ENCODE measurements at regions not wholly inside any gene's neighbourhood (a gene's known extent, or its start where the extent isn't known, plus 50 kb on each side); places are given as distances from the start of the nearest gene placed in this dataset.

DNA sequence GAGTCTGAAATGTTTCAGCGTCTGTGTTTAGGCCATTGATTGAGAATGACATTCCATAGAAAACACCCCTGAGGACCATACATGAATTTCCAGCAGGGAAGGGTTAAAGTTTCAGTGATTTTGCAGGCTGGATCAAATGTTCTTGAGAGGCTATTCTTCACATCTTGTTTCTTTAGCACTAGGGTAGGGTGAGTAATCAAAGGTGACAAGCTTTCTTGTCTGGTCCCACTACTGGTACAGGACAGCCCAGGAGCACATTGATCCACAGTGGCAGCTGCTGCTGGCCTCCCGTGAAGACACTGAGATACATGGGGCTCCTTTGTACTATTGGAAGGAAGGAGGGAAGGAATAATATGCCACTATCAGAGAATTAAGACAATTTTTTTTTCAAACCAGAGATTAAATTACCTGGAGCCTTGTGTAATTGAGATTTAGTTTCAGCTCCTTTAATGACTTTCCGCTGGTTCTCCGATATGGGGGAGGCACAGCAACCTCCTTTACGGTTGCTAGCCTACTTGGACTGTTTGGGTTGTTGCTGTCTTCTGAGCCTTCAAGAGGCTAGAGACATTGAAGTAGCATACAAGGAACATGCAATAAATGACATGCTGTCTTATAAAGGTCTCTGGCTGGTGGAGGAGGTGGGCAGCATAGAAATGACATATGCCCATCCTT lies 368.9 kb downstream of the SOX11 start:
- H3K4me3 ChIP-seq (replicated peaks in 1 of 2; ENCODE audit: low read depth in 2 of 2, low read length in 2 of 2) = no peak overlapping the region
- no peak for DNase-seq (ENCODE audit: low read depth in 2 of 2)
- TF ChIP-seq, protein P1, sequence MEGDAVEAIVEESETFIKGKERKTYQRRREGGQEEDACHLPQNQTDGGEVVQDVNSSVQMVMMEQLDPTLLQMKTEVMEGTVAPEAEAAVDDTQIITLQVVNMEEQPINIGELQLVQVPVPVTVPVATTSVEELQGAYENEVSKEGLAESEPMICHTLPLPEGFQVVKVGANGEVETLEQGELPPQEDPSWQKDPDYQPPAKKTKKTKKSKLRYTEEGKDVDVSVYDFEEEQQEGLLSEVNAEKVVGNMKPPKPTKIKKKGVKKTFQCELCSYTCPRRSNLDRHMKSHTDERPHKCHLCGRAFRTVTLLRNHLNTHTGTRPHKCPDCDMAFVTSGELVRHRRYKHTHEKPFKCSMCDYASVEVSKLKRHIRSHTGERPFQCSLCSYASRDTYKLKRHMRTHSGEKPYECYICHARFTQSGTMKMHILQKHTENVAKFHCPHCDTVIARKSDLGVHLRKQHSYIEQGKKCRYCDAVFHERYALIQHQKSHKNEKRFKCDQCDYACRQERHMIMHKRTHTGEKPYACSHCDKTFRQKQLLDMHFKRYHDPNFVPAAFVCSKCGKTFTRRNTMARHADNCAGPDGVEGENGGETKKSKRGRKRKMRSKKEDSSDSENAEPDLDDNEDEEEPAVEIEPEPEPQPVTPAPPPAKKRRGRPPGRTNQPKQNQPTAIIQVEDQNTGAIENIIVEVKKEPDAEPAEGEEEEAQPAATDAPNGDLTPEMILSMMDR (IDR thresholded peaks at IDR 0.05; ENCODE audit: low read depth, low read length) = no peak

DNA sequence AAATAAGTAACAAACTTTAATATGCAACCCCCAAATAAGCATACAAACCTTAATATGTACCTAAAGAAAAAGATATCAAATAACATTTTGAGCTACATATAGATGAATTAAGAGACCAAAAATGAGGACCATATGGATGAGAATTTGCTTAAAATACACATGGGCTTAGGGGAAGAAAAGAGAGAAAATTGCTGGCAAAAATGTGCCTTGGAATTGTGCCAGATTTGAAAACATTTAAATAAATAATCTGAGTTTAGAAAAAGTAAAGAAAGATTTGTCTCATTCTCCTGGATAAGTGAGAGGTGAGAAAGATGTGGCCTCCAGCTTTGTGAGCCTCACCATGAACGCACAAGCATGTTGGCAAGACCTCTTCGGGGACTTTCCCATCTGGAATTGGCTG lies 372.6 kb downstream of the SOX11 start:
- TF ChIP-seq, protein P1 (IDR thresholded peaks at IDR 0.05; ENCODE audit: low read depth, low read length) = no peak
- no peak overlapping the region for H3K4me3 ChIP-seq (replicated peaks in 1 of 2; ENCODE audit: low read depth in 2 of 2, low read length in 2 of 2)
- no peak for DNase-seq (ENCODE audit: low read depth in 2 of 2)

DNA sequence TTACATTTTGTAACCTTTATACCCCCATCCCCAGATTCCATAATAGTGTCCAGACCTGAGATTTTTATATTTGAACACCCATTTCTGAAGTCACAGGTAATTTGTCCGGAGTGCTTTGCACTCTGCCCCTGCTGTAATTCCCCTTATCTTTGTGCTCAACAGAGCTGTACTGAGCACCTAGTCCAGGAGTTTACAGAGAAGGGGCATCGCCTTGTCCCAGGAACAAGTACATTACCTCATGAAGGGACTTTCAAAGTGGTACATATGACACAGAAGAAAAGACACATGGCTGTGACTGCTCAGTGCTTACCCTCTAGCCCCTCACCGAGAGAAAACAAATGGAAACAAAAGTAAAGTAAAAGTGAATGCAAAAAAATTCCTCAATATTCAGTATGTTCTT lies 373.5 kb downstream of the SOX11 start:
- H3K4me3 ChIP-seq (replicated peaks in 1 of 2; ENCODE audit: low read depth in 2 of 2, low read length in 2 of 2) = no peak overlapping the region
- DNase-seq (ENCODE audit: low read depth in 2 of 2) = no peak
- TF ChIP-seq, protein P1 (IDR thresholded peaks at IDR 0.05; ENCODE audit: low read depth, low read length) = no peak

DNA sequence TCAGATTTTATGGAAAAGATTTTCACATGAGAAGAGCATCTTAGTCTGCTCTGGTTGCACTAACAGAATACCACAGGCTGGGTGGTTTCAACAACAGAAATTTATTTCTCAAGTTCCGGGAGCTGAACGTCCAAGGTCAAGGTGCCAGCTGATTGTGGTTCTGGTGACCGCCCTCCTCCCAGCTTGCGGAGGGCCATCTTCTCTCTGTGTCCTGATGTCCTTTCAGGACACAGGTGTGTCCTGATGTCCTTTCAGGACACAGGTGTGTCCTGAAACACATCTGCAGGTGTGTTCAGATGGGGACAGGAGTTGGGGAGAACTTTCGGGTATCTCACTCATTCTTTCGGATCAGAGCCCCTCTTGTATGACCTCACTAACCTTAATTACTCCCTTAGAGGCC lies 374.9 kb downstream of the SOX11 start:
- no peak for DNase-seq (ENCODE audit: low read depth in 2 of 2)
- no peak overlapping the region for H3K4me3 ChIP-seq (replicated peaks in 1 of 2; ENCODE audit: low read depth in 2 of 2, low read length in 2 of 2)
- TF ChIP-seq, protein P1 (IDR thresholded peaks at IDR 0.05; ENCODE audit: low read depth, low read length) = no peak

DNA sequence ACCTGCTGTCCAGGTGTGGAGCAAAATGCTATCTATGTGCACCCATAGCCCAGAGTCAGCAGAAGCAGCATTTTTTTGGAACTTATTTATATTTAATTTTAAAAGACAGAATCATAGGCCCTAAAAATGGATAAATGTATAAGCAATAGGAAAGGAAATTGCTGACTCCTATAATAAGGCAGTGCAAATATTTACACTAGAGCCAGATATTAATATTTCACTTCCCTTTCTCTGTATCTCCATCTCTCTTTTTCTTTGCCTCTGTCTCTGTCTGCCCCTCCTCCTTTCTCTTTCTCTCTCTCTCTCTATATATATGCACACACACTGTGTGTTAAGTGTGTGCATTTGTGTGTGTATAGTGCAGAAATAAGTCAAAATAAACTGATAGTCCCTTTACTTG lies 375.6 kb downstream of the SOX11 start:
- H3K4me3 ChIP-seq (replicated peaks in 1 of 2; ENCODE audit: low read depth in 2 of 2, low read length in 2 of 2) = no peak overlapping the region
- DNase-seq (ENCODE audit: low read depth in 2 of 2) = no peak
- TF ChIP-seq, protein P1 (IDR thresholded peaks at IDR 0.05; ENCODE audit: low read depth, low read length) = no peak

DNA sequence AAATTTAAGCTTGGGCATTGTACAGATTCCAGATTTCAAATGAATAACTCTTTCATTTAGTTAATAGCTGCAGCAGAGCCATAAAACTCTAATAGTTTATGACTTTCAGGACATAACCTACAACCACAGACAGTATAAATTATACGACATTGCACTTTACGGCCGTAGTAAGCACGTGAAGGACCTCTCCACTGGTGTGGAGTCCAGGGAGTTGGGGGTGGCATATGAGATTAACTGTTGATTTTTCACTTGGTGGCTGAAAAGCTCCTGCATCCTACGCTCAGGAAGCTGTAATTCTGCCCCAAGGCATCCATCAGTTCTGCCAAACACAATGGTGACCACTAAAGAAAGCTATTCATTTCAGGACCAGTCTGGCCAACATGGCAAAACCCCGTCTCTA lies 376.2 kb downstream of the SOX11 start:
- no peak overlapping the region for H3K4me3 ChIP-seq (replicated peaks in 1 of 2; ENCODE audit: low read depth in 2 of 2, low read length in 2 of 2)
- TF ChIP-seq, protein P1 (IDR thresholded peaks at IDR 0.05; ENCODE audit: low read depth, low read length) = no peak
- DNase-seq (ENCODE audit: low read depth in 2 of 2) = no peak

DNA sequence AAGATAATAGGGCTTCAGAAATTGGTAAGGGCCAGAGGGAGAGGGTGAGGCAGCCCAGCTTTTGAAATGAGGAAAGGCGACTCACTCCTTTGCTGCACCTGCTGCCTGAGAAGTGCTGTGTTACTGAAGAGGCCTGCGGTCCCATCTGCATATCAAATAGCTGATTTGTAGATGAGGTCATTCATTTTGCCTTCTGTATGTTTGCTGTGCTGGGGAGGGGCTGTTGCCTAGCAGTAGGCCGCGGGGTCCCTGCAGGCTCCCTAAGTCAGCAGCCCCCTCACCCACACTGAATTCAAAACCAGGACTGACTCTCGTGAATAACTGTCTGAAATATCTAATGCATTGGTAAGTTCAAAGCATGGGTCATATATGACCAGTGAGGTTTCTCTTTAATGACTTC lies 377.2 kb downstream of the SOX11 start:
- no peak overlapping the region for H3K4me3 ChIP-seq (replicated peaks in 1 of 2; ENCODE audit: low read depth in 2 of 2, low read length in 2 of 2)
- no peak for DNase-seq (ENCODE audit: low read depth in 2 of 2)
- TF ChIP-seq, protein P1 (IDR thresholded peaks at IDR 0.05; ENCODE audit: low read depth, low read length) = no peak

Measured in cardiac fibroblast (primary cell).